ENCODE measurements at regions not wholly inside any gene's neighbourhood (a gene's known extent, or its start where the extent isn't known, plus 50 kb on each side); places are given as distances from the start of the nearest gene placed in this dataset.

DNA sequence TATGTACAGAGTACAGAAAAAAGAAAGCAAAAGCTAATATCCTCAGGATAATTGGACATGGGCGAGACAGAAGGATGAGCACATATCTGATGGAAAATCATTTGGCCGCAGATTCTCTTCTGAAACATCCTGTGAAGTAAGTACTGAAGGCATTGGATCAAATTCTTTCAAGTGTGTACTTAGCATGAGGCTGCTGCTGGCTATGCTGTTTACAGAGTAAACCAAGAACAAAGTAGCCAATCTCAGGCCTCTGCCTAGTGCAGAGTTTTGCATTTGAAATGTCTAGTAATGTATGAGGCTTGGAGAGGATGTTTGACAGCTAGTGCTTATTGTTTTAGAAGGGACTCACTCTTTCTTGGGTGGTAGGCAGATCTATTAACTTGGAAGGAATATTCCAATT, 128.5 kb downstream of the MAGEC2 start:
- DNase-seq (ENCODE audit: low spot score) = no peak
- TF ChIP-seq, protein P1, sequence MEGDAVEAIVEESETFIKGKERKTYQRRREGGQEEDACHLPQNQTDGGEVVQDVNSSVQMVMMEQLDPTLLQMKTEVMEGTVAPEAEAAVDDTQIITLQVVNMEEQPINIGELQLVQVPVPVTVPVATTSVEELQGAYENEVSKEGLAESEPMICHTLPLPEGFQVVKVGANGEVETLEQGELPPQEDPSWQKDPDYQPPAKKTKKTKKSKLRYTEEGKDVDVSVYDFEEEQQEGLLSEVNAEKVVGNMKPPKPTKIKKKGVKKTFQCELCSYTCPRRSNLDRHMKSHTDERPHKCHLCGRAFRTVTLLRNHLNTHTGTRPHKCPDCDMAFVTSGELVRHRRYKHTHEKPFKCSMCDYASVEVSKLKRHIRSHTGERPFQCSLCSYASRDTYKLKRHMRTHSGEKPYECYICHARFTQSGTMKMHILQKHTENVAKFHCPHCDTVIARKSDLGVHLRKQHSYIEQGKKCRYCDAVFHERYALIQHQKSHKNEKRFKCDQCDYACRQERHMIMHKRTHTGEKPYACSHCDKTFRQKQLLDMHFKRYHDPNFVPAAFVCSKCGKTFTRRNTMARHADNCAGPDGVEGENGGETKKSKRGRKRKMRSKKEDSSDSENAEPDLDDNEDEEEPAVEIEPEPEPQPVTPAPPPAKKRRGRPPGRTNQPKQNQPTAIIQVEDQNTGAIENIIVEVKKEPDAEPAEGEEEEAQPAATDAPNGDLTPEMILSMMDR (conservative IDR thresholded peaks at IDR 0.05; ENCODE audit: low read depth) = no peak
- H3K27ac ChIP-seq = no peak overlapping the region
- CTCF ChIA-PET = no interaction called here
- POLR2A ChIA-PET (ENCODE audit: low non-redundant PET) = no interaction called here

- ChIA-PET POLR2A (ENCODE audit: low non-redundant PET) (no interaction called here), CTCF (no interaction called here)
- no peak overlapping the region for H3K27ac ChIP-seq
- TF ChIP-seq, protein P1 (conservative IDR thresholded peaks at IDR 0.05; ENCODE audit: low read depth) = no peak
- peak; percentile 0 for DNase-seq (ENCODE audit: low spot score)
Measured at GRCh38 chrX:142068365-142068764, 136.7 kb downstream of the MAGEC2 start.

DNA sequence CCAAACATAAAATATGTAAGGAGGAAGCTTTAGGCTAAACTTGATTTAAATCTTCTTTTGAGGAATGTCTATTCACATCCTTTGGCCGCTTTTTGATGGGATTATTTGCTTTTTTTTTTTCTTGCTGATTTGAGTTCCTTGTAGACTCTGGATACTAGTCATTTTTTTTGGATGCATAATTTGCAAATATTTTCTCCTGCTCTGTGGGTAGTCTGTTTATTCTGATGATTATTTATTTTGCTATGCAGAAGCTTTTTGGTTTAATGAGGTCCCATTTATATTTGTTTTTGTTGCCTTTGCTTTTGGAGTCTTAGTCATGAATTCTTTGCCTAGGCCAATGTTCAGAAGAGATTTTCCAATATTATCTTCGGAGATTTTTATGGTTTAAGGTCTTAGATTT, 144.9 kb downstream of the MAGEC2 start:
- DNase-seq (ENCODE audit: low spot score) = no peak
- no peak overlapping the region for H3K27ac ChIP-seq
- TF ChIP-seq, protein P1 (conservative IDR thresholded peaks at IDR 0.05; ENCODE audit: low read depth) = no peak
- ChIA-PET CTCF (no interaction called here), POLR2A (ENCODE audit: low non-redundant PET) (no interaction called here)

DNA sequence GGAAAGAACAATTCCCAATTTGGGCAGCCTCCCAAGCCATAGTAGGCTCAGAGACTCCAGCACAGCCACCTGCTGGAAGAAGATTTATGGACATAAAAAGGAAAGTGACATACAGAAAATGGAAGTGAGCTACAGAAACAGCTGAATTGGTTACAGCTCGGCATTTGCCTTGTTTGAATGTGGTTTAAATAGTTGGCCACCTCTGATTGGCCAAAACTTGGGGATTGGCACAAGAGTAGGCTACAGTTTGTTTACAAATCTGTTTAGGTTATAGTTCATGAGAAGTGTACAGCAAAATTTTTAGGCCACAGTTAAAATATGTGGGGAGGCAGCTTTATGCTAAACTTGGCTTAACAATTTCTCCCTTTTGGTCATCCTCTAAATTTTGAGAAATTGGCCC, 150.4 kb downstream of the MAGEC1 start:
- POLR2A ChIA-PET (ENCODE audit: low non-redundant PET) = no interaction called here

DNA sequence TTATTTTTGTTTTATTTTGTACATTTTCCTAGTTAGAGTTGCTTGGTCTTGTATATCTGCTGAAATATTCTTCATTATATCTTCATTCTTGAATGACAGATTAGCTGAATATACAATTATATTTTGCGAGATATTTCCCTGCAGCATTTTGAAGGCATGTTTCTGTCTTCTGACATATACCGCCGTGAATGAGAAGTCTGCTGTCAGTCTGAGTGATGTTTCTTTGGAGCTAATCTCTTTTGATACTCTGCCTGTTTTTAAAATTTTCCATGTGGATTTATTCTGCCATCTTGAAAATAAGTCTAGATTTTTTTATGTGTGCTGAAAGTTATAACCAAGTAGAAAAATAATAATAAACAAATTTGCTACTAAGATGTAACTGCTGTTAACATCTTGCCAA, 148.5 kb downstream of the MAGEC1 start:
- no peak overlapping the region for H3K27ac ChIP-seq
- no peak for DNase-seq (ENCODE audit: low spot score)
- TF ChIP-seq, protein P1 (conservative IDR thresholded peaks at IDR 0.05; ENCODE audit: low read depth) = no peak
- ChIA-PET CTCF (no interaction called here), POLR2A (ENCODE audit: low non-redundant PET) (no interaction called here)

More for the DNA sequence above, 150.4 kb downstream of the MAGEC1 start:
- TF ChIP-seq, protein P1 (conservative IDR thresholded peaks at IDR 0.05; ENCODE audit: low read depth) = no peak
- no peak for DNase-seq (ENCODE audit: low spot score)
- no peak overlapping the region for H3K27ac ChIP-seq
- CTCF ChIA-PET = no interaction called here

DNA sequence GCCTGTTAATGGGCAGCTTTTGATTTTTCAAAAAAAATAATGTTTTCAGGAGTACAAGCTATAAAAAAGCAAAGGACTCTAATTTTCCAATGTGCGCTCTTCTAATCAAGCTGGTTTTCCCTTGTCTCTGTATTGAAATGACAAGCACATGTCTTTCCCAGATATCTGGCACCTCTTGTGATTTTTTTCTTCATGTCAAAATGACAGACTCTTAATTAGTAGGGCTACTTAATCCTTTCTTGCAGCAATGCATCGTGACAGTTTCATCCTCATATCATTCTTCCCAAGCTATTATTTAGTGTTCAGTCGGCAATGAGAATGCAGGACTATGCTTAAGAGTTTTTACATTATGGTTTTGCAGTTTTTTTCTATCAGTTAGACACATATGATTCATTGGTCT, 139.5 kb downstream of the MAGEC1 start:
- TF ChIP-seq, protein P1 (conservative IDR thresholded peaks at IDR 0.05; ENCODE audit: low read depth) = no peak
- CTCF ChIA-PET = no interaction called here
- no peak overlapping the region for H3K27ac ChIP-seq
- POLR2A ChIA-PET (ENCODE audit: low non-redundant PET) = no interaction called here
- no peak for DNase-seq (ENCODE audit: low spot score)

DNA sequence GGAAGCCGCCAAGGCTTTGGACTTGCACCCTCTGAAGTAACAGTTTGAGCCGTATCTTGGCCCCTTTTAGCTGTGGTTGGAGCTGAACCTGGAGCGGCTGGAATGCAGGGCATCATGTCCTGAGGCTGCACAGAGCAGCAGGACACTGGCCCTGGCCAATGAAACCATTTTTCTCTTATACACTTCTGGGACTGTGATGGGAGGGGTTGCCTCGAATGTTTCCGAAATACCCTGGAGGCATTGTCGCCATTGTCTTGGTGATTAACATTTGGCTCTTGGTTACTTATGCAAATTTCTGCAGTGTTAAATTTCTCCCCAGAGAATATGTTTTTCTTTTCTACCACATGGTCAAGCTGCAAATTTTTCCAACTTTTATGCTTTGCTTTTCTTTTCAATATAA, 137.2 kb downstream of the MAGEC1 start:
- no peak overlapping the region for H3K27ac ChIP-seq
- POLR2A ChIA-PET (ENCODE audit: low non-redundant PET) = no interaction called here
- no peak for DNase-seq (ENCODE audit: low spot score)
- TF ChIP-seq, protein P1 (conservative IDR thresholded peaks at IDR 0.05; ENCODE audit: low read depth) = no peak
- CTCF ChIA-PET = no interaction called here
